Lower leg skin (tissue), 4 donors: ENCODE measurements at regions not wholly inside any gene's neighbourhood (a gene's known extent, or its start where the extent isn't known, plus 50 kb on each side); places are given as distances from the start of the nearest gene placed in this dataset.

ENCODE experiments used
- DNase-seq, 2 donors: peaks; one replicate each; pipeline ENCODE4 v3.0.0-alpha.2; 2019; ENCODE audit warnings: low spot score in 2 of 2
- H3K4me3 ChIP-seq: fragments of 200-600 bp; sonication (generic); 2 replicates; pipeline ENCODE4 v1.5.1; 2017; ENCODE audit warnings: mild to moderate bottlenecking, low read depth; ENCODE audit not compliant: poor library complexity, severe bottlenecking
- CTCF ChIP-seq, 3 donors: fragments of 450-650 bp; IDR thresholded peaks; one replicate each; pipeline ENCODE4 v1.5.1; 2016; ENCODE audit warnings: antibody characterized with exemption in 3 of 3, mild to moderate bottlenecking in 3 of 3, moderate library complexity in 2 of 3
- POLR2A ChIP-seq, 2 donors: fragments of 450-650 bp; IDR thresholded peaks; one replicate each; pipeline ENCODE4 v1.6.1; 2016 to 2017; ENCODE audit warnings: antibody characterized with exemption in 2 of 2, mild to moderate bottlenecking in 1 of 2, moderate library complexity in 1 of 2
- WGBS, 2 donors: methylation state at CpG; one replicate each; pipeline ENCODE4 v1.1.5; 2018; 5-methylcytosine and 5-hydroxymethylcytosine counted together
- intact Hi-C: fragments of 100-400 bp; cut with DNase I; formaldehyde crosslinking; loops from one replicate; pipeline ENCODE4 v1.15.0; 2023; ENCODE audit warnings: low total_unique reads

- no peak overlapping the region for H3K4me3 ChIP-seq
- TF ChIP-seq CTCF (IDR thresholded peaks at IDR 0.05): no peak
- TF ChIP-seq POLR2A (IDR thresholded peaks at IDR 0.05): no peak
- DNase-seq: no peak
- 41 to 44% methylated on average over 3 of the region's 3 CpGs for WGBS, 2 donors
- intact Hi-C loops: no loop called here
Measured at GRCh38 chr10:90530521-90530920, 327.3 kb downstream of the HTR7 start.

GRCh38 chr10:90557385-90557784 lies 300.5 kb downstream of the HTR7 start:
- TF ChIP-seq POLR2A (IDR thresholded peaks at IDR 0.05): no peak
- TF ChIP-seq CTCF (IDR thresholded peaks at IDR 0.05): no peak
- intact Hi-C loops: no loop called here
- 93 to 94% methylated on average over 1 of the region's 1 CpG for WGBS, 2 donors
- DNase-seq: no peak
- no peak overlapping the region for H3K4me3 ChIP-seq

GRCh38 chr10:90560331-90560730 lies 297.5 kb downstream of the HTR7 start:
- TF ChIP-seq CTCF (IDR thresholded peaks at IDR 0.05) (no peak), POLR2A (IDR thresholded peaks at IDR 0.05) (no peak)
- WGBS, 2 donors: 69 to 76% methylated on average over 2 of the region's 2 CpGs
- H3K4me3 ChIP-seq: no peak overlapping the region
- intact Hi-C loops: no loop called here
- DNase-seq: no peak

- H3K4me3 ChIP-seq: no peak overlapping the region
- intact Hi-C loops: no loop called here
- TF ChIP-seq POLR2A (IDR thresholded peaks at IDR 0.05) (no peak), CTCF (IDR thresholded peaks at IDR 0.05) (no peak)
- DNase-seq: no peak
- WGBS, 2 donors: 61 to 65% methylated on average over 4 of the region's 4 CpGs
Measured at GRCh38 chr10:90561666-90562065, 296.2 kb downstream of the HTR7 start.

- TF ChIP-seq POLR2A (IDR thresholded peaks at IDR 0.05): no peak
- no peak for TF ChIP-seq CTCF (IDR thresholded peaks at IDR 0.05)
- no peak for DNase-seq
- H3K4me3 ChIP-seq: no peak overlapping the region
- WGBS, 2 donors: 80 to 81% methylated on average over 8 of the region's 8 CpGs
- intact Hi-C loops: no loop called here
Measured at GRCh38 chr10:90571481-90572258, 286.2 kb downstream of the HTR7 start.

GRCh38 chr10:90575125-90575524 lies 282.7 kb downstream of the HTR7 start:
- TF ChIP-seq CTCF (IDR thresholded peaks at IDR 0.05) (no peak), POLR2A (IDR thresholded peaks at IDR 0.05) (no peak)
- no peak overlapping the region for H3K4me3 ChIP-seq
- no peak for DNase-seq
- 76% methylated on average over 3 of the region's 3 CpGs for WGBS, 2 donors
- intact Hi-C loops: no loop called here
